Liver (tissue), 8 donors: ENCODE measurements at regions not wholly inside any gene's neighbourhood (a gene's known extent, or its start where the extent isn't known, plus 50 kb on each side); places are given as distances from the start of the nearest gene placed in this dataset.

Source experiments
- DNase-seq: peaks from one replicate; pipeline ENCODE4 v3.0.0-alpha.2; 2017; ENCODE audit warnings: low spot score
- H3K27ac ChIP-seq, 2 donors: one replicate each; pipeline ENCODE4 v1.7.0; 2013; ENCODE audit warnings: inconsistent platforms in 2 of 2, low read length in 2 of 2, control low read depth in 1 of 2, low read depth in 1 of 2, mild to moderate bottlenecking in 1 of 2
- H3K27me3 ChIP-seq, 4 donors: one replicate each; pipeline versions ENCODE4 v1.6.1 to v1.7.0; 2013; ENCODE audit warnings: low read length in 3 of 4, inconsistent platforms in 1 of 4, mild to moderate bottlenecking in 1 of 4, moderate library complexity in 1 of 4; ENCODE audit not compliant: control insufficient read depth in 4 of 4, insufficient read depth in 4 of 4
- H3K36me3 ChIP-seq, 4 donors: one replicate each; pipeline versions ENCODE4 v1.6.1 to v1.7.0; 2013; ENCODE audit warnings: low read length in 3 of 4, mild to moderate bottlenecking in 3 of 4, low read depth in 1 of 4, moderate library complexity in 1 of 4; ENCODE audit not compliant: control insufficient read depth in 4 of 4, insufficient read depth in 3 of 4
- H3K4me1 ChIP-seq, 4 donors: one replicate each; pipeline versions ENCODE4 v1.6.1 to v1.7.0; 2013; ENCODE audit warnings: low read length in 3 of 4, mild to moderate bottlenecking in 3 of 4, moderate library complexity in 1 of 4; ENCODE audit not compliant: control insufficient read depth in 4 of 4, insufficient read depth in 4 of 4
- H3K4me3 ChIP-seq, 3 donors: one replicate each; pipeline versions ENCODE4 v1.6.1 to v1.7.0; 2013; ENCODE audit warnings: low read length in 3 of 3, control low read depth in 1 of 3, low read depth in 1 of 3, mild to moderate bottlenecking in 1 of 3
- H3K9ac ChIP-seq, 2 donors: one replicate each; pipeline ENCODE4 v1.7.0; 2013; ENCODE audit warnings: low read length in 2 of 2, mild to moderate bottlenecking in 2 of 2, moderate library complexity in 2 of 2, control low read depth in 1 of 2, low read depth in 1 of 2
- H3K9me3 ChIP-seq, 4 donors: one replicate each; pipeline versions ENCODE4 v1.6.1 to v1.7.0; 2013; ENCODE audit warnings: low read length in 3 of 4; ENCODE audit not compliant: control insufficient read depth in 4 of 4
- ATF3 ChIP-seq: IDR thresholded peaks from 2 replicates; pipeline ENCODE4 v1.6.1; 2016; ENCODE audit warnings: antibody characterized with exemption
- EGR1 ChIP-seq, 2 donors: IDR thresholded peaks; 2 replicates each; pipeline ENCODE4 v1.6.1; 2016 to 2018; ENCODE audit warnings: antibody characterized with exemption in 2 of 2, low read depth in 2 of 2
- FOXA1 ChIP-seq: IDR thresholded peaks from 2 replicates; pipeline ENCODE4 v1.6.1; 2016; ENCODE audit warnings: antibody characterized with exemption
- FOXA2 ChIP-seq: IDR thresholded peaks from 2 replicates; pipeline ENCODE4 v1.6.1; 2016; ENCODE audit warnings: antibody characterized with exemption
- HNF4A ChIP-seq, 2 donors: conservative IDR thresholded peaks; 2 replicates each; pipeline ENCODE4 v1.6.1; 2016; ENCODE audit warnings: antibody characterized with exemption in 2 of 2, mild to moderate bottlenecking in 2 of 2
- JUND ChIP-seq, 2 donors: IDR thresholded peaks; 2 replicates each; pipeline ENCODE4 v1.6.1; 2016; ENCODE audit warnings: antibody characterized with exemption in 2 of 2
- NR2F2 ChIP-seq: IDR thresholded peaks from 2 replicates; pipeline ENCODE4 v1.6.1; 2016; ENCODE audit warnings: antibody characterized with exemption
- REST ChIP-seq: IDR thresholded peaks from 2 replicates; pipeline ENCODE4 v1.6.1; 2016; ENCODE audit warnings: antibody characterized with exemption, mild to moderate bottlenecking
- SP1 ChIP-seq: IDR thresholded peaks from 2 replicates; pipeline ENCODE4 v1.6.1; 2018; ENCODE audit warnings: antibody characterized with exemption, mild to moderate bottlenecking
- TAF1 ChIP-seq: conservative IDR thresholded peaks from 2 replicates; pipeline ENCODE4 v1.6.1; 2016; ENCODE audit warnings: antibody characterized with exemption, mild to moderate bottlenecking
- WGBS: extraction: QIAGEN DNeasy Blood & Tissue Kit; methylation state at CpG from one replicate; pipeline ENCODE4 v1.1.7; 2013; 5-methylcytosine and 5-hydroxymethylcytosine counted together
- TF ChIP-seq, protein P1 (sequence below): IDR thresholded peaks from 2 replicates; pipeline ENCODE4 v1.6.1; 2016; ENCODE audit warnings: antibody characterized with exemption
- TF ChIP-seq, protein P2 (sequence below): IDR thresholded peaks from 2 replicates; pipeline ENCODE4 v1.6.1; 2016; ENCODE audit warnings: antibody characterized with exemption
- TF ChIP-seq, protein P3 (sequence below): fragments of 150-350 bp; IDR thresholded peaks from 2 replicates; pipeline ENCODE4 v1.5.1; 2017; ENCODE audit warnings: improper control_type of control experiment, low read depth, low read length; ENCODE audit not compliant: missing input control
- donor health status: healthy.
- donor health status: healthy.
- donor health status: healthy.
- donor health status: healthy.
- donor health status: healthy.

- Histone ChIP-seq H3K4me3 (no peak overlapping the region), H3K9me3 (no peaks in the 10 kb centered on the region), H3K9ac (no peak overlapping the region), H3K4me1 (peaks cover 1 to 21% (median 16%) of the 10 kb centered on the region in 4 donors), H3K36me3 (no peaks in the 10 kb centered on the region), H3K27ac (no peak overlapping the region), H3K27me3 (no peaks in the 10 kb centered on the region)
- 86% methylated on average over 3 of the region's 3 CpGs for WGBS
- no peak for TF ChIP-seq TAF1
- no peak for TF ChIP-seq ATF3
- no peak for TF ChIP-seq REST
- no peak for TF ChIP-seq FOXA2
- no peak for DNase-seq
Observed at GRCh38 chr11:29318134-29318845, 698.5 kb downstream of the KCNA4 start.

GRCh38 chr11:29317694-29318093 is 699.1 kb downstream of the KCNA4 start:
- Histone ChIP-seq H3K9me3 (no peaks in the 10 kb centered on the region), H3K4me1 (peaks cover 1 to 21% (median 16%) of the 10 kb centered on the region in 4 donors), H3K4me3 (no peak overlapping the region), H3K9ac (no peak overlapping the region), H3K27me3 (no peaks in the 10 kb centered on the region), H3K36me3 (no peaks in the 10 kb centered on the region), H3K27ac (no peak overlapping the region)
- TF ChIP-seq SP1 (no peak), NR2F2 (no peak), FOXA2 (no peak), JUND (IDR thresholded peaks at IDR 0.05) (no peak), REST (no peak), ATF3 (no peak), FOXA1 (no peak), TAF1 (no peak), EGR1 (IDR thresholded peaks at IDR 0.05; ENCODE audit: low read depth in 2 of 2) (no peak), HNF4A (conservative IDR thresholded peaks at IDR 0.05) (no peak)
- TF ChIP-seq, protein P1, sequence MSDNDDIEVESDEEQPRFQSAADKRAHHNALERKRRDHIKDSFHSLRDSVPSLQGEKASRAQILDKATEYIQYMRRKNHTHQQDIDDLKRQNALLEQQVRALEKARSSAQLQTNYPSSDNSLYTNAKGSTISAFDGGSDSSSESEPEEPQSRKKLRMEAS: no peak
- TF ChIP-seq, protein P2, sequence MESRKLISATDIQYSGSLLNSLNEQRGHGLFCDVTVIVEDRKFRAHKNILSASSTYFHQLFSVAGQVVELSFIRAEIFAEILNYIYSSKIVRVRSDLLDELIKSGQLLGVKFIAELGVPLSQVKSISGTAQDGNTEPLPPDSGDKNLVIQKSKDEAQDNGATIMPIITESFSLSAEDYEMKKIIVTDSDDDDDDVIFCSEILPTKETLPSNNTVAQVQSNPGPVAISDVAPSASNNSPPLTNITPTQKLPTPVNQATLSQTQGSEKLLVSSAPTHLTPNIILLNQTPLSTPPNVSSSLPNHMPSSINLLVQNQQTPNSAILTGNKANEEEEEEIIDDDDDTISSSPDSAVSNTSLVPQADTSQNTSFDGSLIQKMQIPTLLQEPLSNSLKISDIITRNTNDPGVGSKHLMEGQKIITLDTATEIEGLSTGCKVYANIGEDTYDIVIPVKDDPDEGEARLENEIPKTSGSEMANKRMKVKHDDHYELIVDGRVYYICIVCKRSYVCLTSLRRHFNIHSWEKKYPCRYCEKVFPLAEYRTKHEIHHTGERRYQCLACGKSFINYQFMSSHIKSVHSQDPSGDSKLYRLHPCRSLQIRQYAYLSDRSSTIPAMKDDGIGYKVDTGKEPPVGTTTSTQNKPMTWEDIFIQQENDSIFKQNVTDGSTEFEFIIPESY: no peak
- TF ChIP-seq, protein P3, sequence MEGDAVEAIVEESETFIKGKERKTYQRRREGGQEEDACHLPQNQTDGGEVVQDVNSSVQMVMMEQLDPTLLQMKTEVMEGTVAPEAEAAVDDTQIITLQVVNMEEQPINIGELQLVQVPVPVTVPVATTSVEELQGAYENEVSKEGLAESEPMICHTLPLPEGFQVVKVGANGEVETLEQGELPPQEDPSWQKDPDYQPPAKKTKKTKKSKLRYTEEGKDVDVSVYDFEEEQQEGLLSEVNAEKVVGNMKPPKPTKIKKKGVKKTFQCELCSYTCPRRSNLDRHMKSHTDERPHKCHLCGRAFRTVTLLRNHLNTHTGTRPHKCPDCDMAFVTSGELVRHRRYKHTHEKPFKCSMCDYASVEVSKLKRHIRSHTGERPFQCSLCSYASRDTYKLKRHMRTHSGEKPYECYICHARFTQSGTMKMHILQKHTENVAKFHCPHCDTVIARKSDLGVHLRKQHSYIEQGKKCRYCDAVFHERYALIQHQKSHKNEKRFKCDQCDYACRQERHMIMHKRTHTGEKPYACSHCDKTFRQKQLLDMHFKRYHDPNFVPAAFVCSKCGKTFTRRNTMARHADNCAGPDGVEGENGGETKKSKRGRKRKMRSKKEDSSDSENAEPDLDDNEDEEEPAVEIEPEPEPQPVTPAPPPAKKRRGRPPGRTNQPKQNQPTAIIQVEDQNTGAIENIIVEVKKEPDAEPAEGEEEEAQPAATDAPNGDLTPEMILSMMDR: no peak
- WGBS: 90% methylated on average over 4 of the region's 4 CpGs
- no peak for DNase-seq
